ENCODE measurements at regions not wholly inside any gene's neighbourhood (a gene's known extent, or its start where the extent isn't known, plus 50 kb on each side); places are given as distances from the start of the nearest gene placed in this dataset.

DNA sequence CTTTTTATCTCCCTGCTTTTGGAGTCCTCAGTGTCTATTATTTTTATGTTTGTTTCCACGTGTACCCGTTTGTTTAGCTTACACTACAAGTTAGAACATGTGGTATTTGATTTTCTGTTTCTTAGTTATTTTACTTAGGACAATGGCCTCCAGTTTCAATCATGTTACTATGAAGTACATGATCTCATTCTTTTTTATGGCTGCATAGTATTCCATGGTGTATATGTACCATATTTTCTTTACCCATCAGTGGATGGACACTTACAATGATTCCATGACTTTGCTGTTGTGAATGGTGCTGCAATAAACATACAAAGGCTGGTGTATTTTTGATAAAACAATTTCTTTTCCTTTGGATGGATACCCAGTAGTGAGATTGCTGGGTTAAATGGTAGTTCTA lies 269.5 kb downstream of the HS3ST3A1 start:
- H3K36me3 ChIP-seq (ENCODE audit: control insufficient read depth in 2 of 4, insufficient read depth in 4 of 4, low read length in 3 of 4) = no peaks in the 10 kb centered on the region
- no peaks in the 10 kb centered on the region for H3K79me1 ChIP-seq (ENCODE audit: low read depth, low read length)
- 86% methylated on average over 2 of the region's 2 CpGs; no CpG with 5 or more reads in 1 of the 2 experiments for WGBS, 2 experiments (ENCODE audit: extremely low coverage in 1 of 2, insufficient coverage in 1 of 2, insufficient read length in 1 of 2, insufficient replicate concordance in 2 of 2, low coverage in 1 of 2, low lambda C conversion rate in 2 of 2, missing lambda C conversion rate in 1 of 2)
- H3K4me3 ChIP-seq (ENCODE audit: extremely low read depth in 1 of 4, insufficient read depth in 2 of 4, low read depth in 3 of 4, low read length in 4 of 4) = no peak overlapping the region
- H2BK120ac ChIP-seq (replicated peaks; ENCODE audit: low read depth, low read length) = no peak overlapping the region
- no peak for DNase-seq (ENCODE audit: low read depth in 1 of 2, low spot score in 2 of 2)
- no peak overlapping the region for H2AFZ ChIP-seq (ENCODE audit: low read length)
- H2BK15ac ChIP-seq (ENCODE audit: low read length) = no peak overlapping the region
- H3K23ac ChIP-seq (ENCODE audit: insufficient read length) = no peak overlapping the region
- H3K4me2 ChIP-seq (ENCODE audit: insufficient read depth in 1 of 2, low read depth in 2 of 2, low read length in 2 of 2) = no peak overlapping the region
- no peak overlapping the region for H3K9ac ChIP-seq (replicated peaks in 1 of 4; ENCODE audit: extremely low read depth in 1 of 4, low read depth in 3 of 4, low read length in 3 of 4)
- H4K91ac ChIP-seq (replicated peaks; ENCODE audit: insufficient read length, low read length) = no peak overlapping the region
- no peak overlapping the region for H2BK20ac ChIP-seq (ENCODE audit: low read length)
- no peak overlapping the region for H2AK5ac ChIP-seq (ENCODE audit: low read depth, low read length)
- H3K9me3 ChIP-seq (ENCODE audit: insufficient read depth in 2 of 2, low read depth in 1 of 2, low read length in 1 of 2) = no peaks in the 10 kb centered on the region
- peaks cover 0 to 2% (median 0%) of the 10 kb centered on the region in 4 experiments; a peak in 2 of 7 replicates for H3K27me3 ChIP-seq (replicated peaks in 1 of 4; ENCODE audit: control insufficient read depth in 3 of 4, extremely low read depth in 1 of 4, insufficient read depth in 3 of 4, low read length in 3 of 4)
- no peak overlapping the region for H3K4ac ChIP-seq (replicated peaks; ENCODE audit: insufficient read length, low read depth, low read length)
- H4K5ac ChIP-seq (ENCODE audit: insufficient read length, low read depth, low read length) = no peak overlapping the region
- TF ChIP-seq JUN (IDR thresholded peaks at IDR 0.05; ENCODE audit: low read depth, low read length) (no peak), RNF2 (IDR thresholded peaks at IDR 0.05; ENCODE audit: borderline replicate concordance, low read depth, low read length, missing control alignments, poor library complexity, severe bottlenecking) (no peak), NANOG (IDR thresholded peaks at IDR 0.05; ENCODE audit: insufficient read depth, low read depth, low read length, poor library complexity, severe bottlenecking) (no peak), CBX5 (IDR thresholded peaks at IDR 0.05; ENCODE audit: low read depth, low read length) (no peak), RAD21 (IDR thresholded peaks at IDR 0.05 in 1 of 2, conservative IDR thresholded peaks at IDR 0.05 in 1 of 2; ENCODE audit: low read depth in 2 of 2, low read length in 2 of 2) (no peak), CBX8 (IDR thresholded peaks at IDR 0.05; ENCODE audit: borderline replicate concordance, low read depth, low read length) (no peak), TAF7 (optimal IDR thresholded peaks at IDR 0.05; ENCODE audit: borderline replicate concordance, low read depth, low read length) (no peak), SUZ12 (IDR thresholded peaks at IDR 0.05; ENCODE audit: low read length) (no peak), CTBP2 (IDR thresholded peaks at IDR 0.05; ENCODE audit: borderline replicate concordance, insufficient read depth, insufficient read length, low read length) (no peak)
- TF ChIP-seq, protein P1, sequence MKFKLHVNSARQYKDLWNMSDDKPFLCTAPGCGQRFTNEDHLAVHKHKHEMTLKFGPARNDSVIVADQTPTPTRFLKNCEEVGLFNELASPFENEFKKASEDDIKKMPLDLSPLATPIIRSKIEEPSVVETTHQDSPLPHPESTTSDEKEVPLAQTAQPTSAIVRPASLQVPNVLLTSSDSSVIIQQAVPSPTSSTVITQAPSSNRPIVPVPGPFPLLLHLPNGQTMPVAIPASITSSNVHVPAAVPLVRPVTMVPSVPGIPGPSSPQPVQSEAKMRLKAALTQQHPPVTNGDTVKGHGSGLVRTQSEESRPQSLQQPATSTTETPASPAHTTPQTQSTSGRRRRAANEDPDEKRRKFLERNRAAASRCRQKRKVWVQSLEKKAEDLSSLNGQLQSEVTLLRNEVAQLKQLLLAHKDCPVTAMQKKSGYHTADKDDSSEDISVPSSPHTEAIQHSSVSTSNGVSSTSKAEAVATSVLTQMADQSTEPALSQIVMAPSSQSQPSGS (IDR thresholded peaks at IDR 0.05; ENCODE audit: low read length) = no peak
- TF ChIP-seq, protein P2, sequence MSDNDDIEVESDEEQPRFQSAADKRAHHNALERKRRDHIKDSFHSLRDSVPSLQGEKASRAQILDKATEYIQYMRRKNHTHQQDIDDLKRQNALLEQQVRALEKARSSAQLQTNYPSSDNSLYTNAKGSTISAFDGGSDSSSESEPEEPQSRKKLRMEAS (IDR thresholded peaks at IDR 0.05) = no peak
- no peak overlapping the region for H3K27ac ChIP-seq (ENCODE audit: low read depth, low read length)
- no peak overlapping the region for H3K18ac ChIP-seq (ENCODE audit: extremely low read depth, low read length)
- no peak overlapping the region for H3K14ac ChIP-seq (ENCODE audit: insufficient read length)
- no peak overlapping the region for H2BK12ac ChIP-seq (ENCODE audit: low read depth, low read length)
- no peak overlapping the region for H4K8ac ChIP-seq (ENCODE audit: extremely low read depth, insufficient read depth, low read length)
- POLR2A ChIA-PET (ENCODE audit: partially characterized antibody) = no interaction called here
- peaks cover 0 to 5% (median 1%) of the 10 kb centered on the region in 4 experiments; a peak in 2 of 7 replicates for H3K4me1 ChIP-seq (replicated peaks in 1 of 4; ENCODE audit: control insufficient read depth in 3 of 4, insufficient read depth in 4 of 4, low read length in 3 of 4)
- peaks cover 2% of the 10 kb centered on the region; the same call in 1 of the 2 replicates for H3K23me2 ChIP-seq (ENCODE audit: low read depth, low read length)
- no peaks in the 10 kb centered on the region for H4K20me1 ChIP-seq (replicated peaks in 1 of 2; ENCODE audit: control insufficient read depth in 1 of 2, insufficient read depth in 2 of 2, low read length in 2 of 2)
- CTCF ChIA-PET (ENCODE audit: partially characterized antibody) = no interaction called here
- H2BK5ac ChIP-seq (ENCODE audit: low read depth, low read length) = no peak overlapping the region
- H3K79me2 ChIP-seq (ENCODE audit: control insufficient read depth in 1 of 2, insufficient read depth in 2 of 2, low read length in 2 of 2) = no peaks in the 10 kb centered on the region
- no peak overlapping the region for H3K56ac ChIP-seq (replicated peaks; ENCODE audit: insufficient read length, low read depth, low read length)
- no peak for FAIRE-seq
